DOHH2 (cell line): ENCODE measurements at regions not wholly inside any gene's neighbourhood (a gene's known extent, or its start where the extent isn't known, plus 50 kb on each side); places are given as distances from the start of the nearest gene placed in this dataset.

ENCODE experiments used
- H3F3A ChIP-seq: fragments of 200-600 bp; sonication (generic), shearing (Covaris generic); 2 replicates; pipeline ENCODE4 v1.6.0; 2016; ENCODE audit warnings: antibody characterized with exemption, mild to moderate bottlenecking; ENCODE audit not compliant: control insufficient read depth, insufficient read depth
- H3K27ac ChIP-seq: fragments of 200-600 bp; sonication (generic); 2 replicates; pipeline ENCODE4 v1.5.1; 2014; ENCODE audit warnings: low read depth, mild to moderate bottlenecking, low read length, moderate library complexity
- H3K27me3 ChIP-seq: fragments of 200-600 bp; sonication (generic); 2 replicates; pipeline ENCODE4 v1.6.1; 2014; ENCODE audit warnings: mild to moderate bottlenecking, low read length, mixed read lengths; ENCODE audit not compliant: control insufficient read depth
- H3K36me3 ChIP-seq: fragments of 200-600 bp; sonication (generic); 2 replicates; pipeline ENCODE4 v1.6.1; 2014; ENCODE audit warnings: mild to moderate bottlenecking, low read length, moderate library complexity, mixed read lengths; ENCODE audit not compliant: control insufficient read depth
- H3K4me1 ChIP-seq: fragments of 200-600 bp; sonication (generic); 2 replicates; pipeline ENCODE4 v1.6.1; 2014; ENCODE audit warnings: mild to moderate bottlenecking, low read length, mixed read lengths; ENCODE audit not compliant: control insufficient read depth
- H3K4me2 ChIP-seq: fragments of 200-600 bp; sonication (generic); 2 replicates; pipeline ENCODE4 v1.6.0; 2014; ENCODE audit warnings: mild to moderate bottlenecking, low read length, moderate library complexity
- H3K4me3 ChIP-seq: fragments of 200-600 bp; sonication (generic); 2 replicates; pipeline ENCODE4 v1.5.1; 2014; ENCODE audit warnings: mild to moderate bottlenecking, low read length, mixed read lengths
- H3K79me2 ChIP-seq: fragments of 200-600 bp; sonication (generic); 2 replicates; pipeline ENCODE4 v1.6.1; 2014; ENCODE audit warnings: mild to moderate bottlenecking, low read length, mixed read lengths; ENCODE audit not compliant: control insufficient read depth
- H3K9me2 ChIP-seq: fragments of 200-600 bp; sonication (generic); replicated peaks from 2 replicates; pipeline ENCODE4 v1.6.1; 2014; ENCODE audit warnings: mild to moderate bottlenecking, low read length, mixed read lengths; ENCODE audit not compliant: control insufficient read depth
- H3K9me3 ChIP-seq: fragments of 200-600 bp; sonication (generic); 2 replicates; pipeline ENCODE4 v1.6.1; 2014; ENCODE audit warnings: antibody characterized with exemption, low read length, mixed read lengths; ENCODE audit not compliant: control insufficient read depth, insufficient read depth
- H4K20me1 ChIP-seq: fragments of 200-600 bp; sonication (generic); 2 replicates; pipeline ENCODE4 v1.6.0; 2014; ENCODE audit warnings: low read depth, mild to moderate bottlenecking, antibody characterized with exemption, low read length, moderate library complexity; ENCODE audit not compliant: control insufficient read depth, insufficient read depth
- EZH2phosphoT487 ChIP-seq: fragments of 200-600 bp; sonication (generic); IDR thresholded peaks from 2 replicates; pipeline ENCODE4 v1.6.1; 2017; ENCODE audit warnings: borderline replicate concordance, mild to moderate bottlenecking, antibody characterized with exemption, low read length, moderate library complexity, mixed read lengths
- TF ChIP-seq, protein P1 (sequence below): fragments of 200-600 bp; sonication (generic); IDR thresholded peaks from one replicate; pipeline ENCODE4 v1.5.1; 2014; ENCODE audit warnings: antibody characterized with exemption, mild to moderate bottlenecking, low read depth, low read length; ENCODE audit not compliant: poor library complexity, severe bottlenecking

DNA sequence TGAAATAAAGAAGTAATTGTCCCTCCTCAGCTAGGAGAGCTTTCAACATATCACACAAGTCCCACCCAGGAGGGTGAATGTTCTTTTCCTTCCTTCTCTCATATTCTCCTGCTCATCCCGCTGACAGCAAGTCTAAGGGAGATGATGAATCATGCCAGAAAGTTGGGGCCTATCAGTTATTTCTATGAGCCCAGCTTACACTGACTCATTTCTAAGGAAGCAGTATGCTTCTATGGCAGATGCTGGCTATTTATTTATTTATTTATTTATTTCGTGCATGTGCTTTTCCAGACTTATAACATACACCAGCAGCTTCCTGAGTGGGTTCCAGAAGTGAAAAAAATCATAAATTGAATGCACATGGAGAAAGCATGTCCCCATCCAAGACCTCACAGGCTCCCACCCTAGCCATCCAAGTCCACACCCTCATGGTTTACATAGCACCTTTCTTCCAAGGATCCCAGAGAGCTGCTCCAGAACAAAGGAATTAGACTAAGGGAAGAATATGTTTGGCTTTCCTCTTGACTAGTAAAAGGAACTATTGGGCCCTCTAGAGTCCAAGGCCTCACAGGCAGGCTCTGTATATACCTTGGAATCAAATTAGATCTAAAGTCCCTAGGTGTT is 1074.2 kb upstream of the ZEB2 start:
- H3K4me2 ChIP-seq, result no peak overlapping the region
- H3K27me3 ChIP-seq, result no peaks in the 10 kb centered on the region
- peaks cover 5% of the 10 kb centered on the region for H3F3A ChIP-seq
- H3K4me3 ChIP-seq, result no peak overlapping the region
- H3K9me2 ChIP-seq, result no peaks in the 10 kb centered on the region
- peaks cover 3% of the 10 kb centered on the region; the same call in 1 of the 2 replicates for H3K9me3 ChIP-seq
- TF ChIP-seq, protein P1, sequence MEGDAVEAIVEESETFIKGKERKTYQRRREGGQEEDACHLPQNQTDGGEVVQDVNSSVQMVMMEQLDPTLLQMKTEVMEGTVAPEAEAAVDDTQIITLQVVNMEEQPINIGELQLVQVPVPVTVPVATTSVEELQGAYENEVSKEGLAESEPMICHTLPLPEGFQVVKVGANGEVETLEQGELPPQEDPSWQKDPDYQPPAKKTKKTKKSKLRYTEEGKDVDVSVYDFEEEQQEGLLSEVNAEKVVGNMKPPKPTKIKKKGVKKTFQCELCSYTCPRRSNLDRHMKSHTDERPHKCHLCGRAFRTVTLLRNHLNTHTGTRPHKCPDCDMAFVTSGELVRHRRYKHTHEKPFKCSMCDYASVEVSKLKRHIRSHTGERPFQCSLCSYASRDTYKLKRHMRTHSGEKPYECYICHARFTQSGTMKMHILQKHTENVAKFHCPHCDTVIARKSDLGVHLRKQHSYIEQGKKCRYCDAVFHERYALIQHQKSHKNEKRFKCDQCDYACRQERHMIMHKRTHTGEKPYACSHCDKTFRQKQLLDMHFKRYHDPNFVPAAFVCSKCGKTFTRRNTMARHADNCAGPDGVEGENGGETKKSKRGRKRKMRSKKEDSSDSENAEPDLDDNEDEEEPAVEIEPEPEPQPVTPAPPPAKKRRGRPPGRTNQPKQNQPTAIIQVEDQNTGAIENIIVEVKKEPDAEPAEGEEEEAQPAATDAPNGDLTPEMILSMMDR, result no peak
- TF ChIP-seq EZH2phosphoT487, result no peak
- peaks cover 4% of the 10 kb centered on the region; the same call in 1 of the 2 replicates for H3K36me3 ChIP-seq
- no peaks in the 10 kb centered on the region for H3K79me2 ChIP-seq
- H3K27ac ChIP-seq, result peak overlapping the region; percentile 59
- no peaks in the 10 kb centered on the region for H4K20me1 ChIP-seq
- peaks cover 27% of the 10 kb centered on the region for H3K4me1 ChIP-seq

GRCh38 chr2:145593280-145593679 is 1073.4 kb upstream of the ZEB2 start:
- Histone ChIP-seq H3K9me2 (no peaks in the 10 kb centered on the region), H3F3A (peaks cover 5% of the 10 kb centered on the region), H4K20me1 (no peaks in the 10 kb centered on the region), H3K9me3 (peaks cover 3% of the 10 kb centered on the region; the same call in 1 of the 2 replicates), H3K27me3 (no peaks in the 10 kb centered on the region), H3K27ac (peak overlapping the region; percentile 59), H3K79me2 (no peaks in the 10 kb centered on the region), H3K36me3 (peaks cover 4% of the 10 kb centered on the region; the same call in 1 of the 2 replicates), H3K4me1 (peaks cover 27% of the 10 kb centered on the region), H3K4me2 (peak overlapping the region; percentile 14), H3K4me3 (0 out of 2 replicates have a peak overlapping the region, but pooled peaks have one; percentile 2)
- TF ChIP-seq, protein P1, result no peak
- TF ChIP-seq EZH2phosphoT487, result no peak

- H3K27me3 ChIP-seq, result no peaks in the 10 kb centered on the region
- no peaks in the 10 kb centered on the region for H3K79me2 ChIP-seq
- no peak overlapping the region for H3K4me3 ChIP-seq
- H3K4me1 ChIP-seq, result peaks cover 27% of the 10 kb centered on the region
- H3F3A ChIP-seq, result peaks cover 5% of the 10 kb centered on the region
- H4K20me1 ChIP-seq, result no peaks in the 10 kb centered on the region
- no peaks in the 10 kb centered on the region for H3K9me2 ChIP-seq
- no peak overlapping the region; the same call in 1 of the 2 replicates for H3K4me2 ChIP-seq
- TF ChIP-seq, protein P1, result no peak
- no peak for TF ChIP-seq EZH2phosphoT487
- H3K9me3 ChIP-seq, result peaks cover 6% of the 10 kb centered on the region; the same call in 1 of the 2 replicates
- peak overlapping the region; percentile 59; the same call in 1 of the 2 replicates for H3K27ac ChIP-seq
- H3K36me3 ChIP-seq, result peaks cover 4% of the 10 kb centered on the region; the same call in 1 of the 2 replicates
Observed at GRCh38 chr2:145592361-145592760, 1072.4 kb upstream of the ZEB2 start.
